Fibroblast of skin of right quadriceps (primary cell): ENCODE measurements at regions not wholly inside any gene's neighbourhood (a gene's known extent, or its start where the extent isn't known, plus 50 kb on each side); places are given as distances from the start of the nearest gene placed in this dataset.
A peak's percentile ranks its signal among the peaks of the same experiment; 100 is the strongest.

Experiments used
- DNase-seq: peaks from one replicate; pipeline ENCODE4 v3.0.0-alpha.2; 2013

DNA sequence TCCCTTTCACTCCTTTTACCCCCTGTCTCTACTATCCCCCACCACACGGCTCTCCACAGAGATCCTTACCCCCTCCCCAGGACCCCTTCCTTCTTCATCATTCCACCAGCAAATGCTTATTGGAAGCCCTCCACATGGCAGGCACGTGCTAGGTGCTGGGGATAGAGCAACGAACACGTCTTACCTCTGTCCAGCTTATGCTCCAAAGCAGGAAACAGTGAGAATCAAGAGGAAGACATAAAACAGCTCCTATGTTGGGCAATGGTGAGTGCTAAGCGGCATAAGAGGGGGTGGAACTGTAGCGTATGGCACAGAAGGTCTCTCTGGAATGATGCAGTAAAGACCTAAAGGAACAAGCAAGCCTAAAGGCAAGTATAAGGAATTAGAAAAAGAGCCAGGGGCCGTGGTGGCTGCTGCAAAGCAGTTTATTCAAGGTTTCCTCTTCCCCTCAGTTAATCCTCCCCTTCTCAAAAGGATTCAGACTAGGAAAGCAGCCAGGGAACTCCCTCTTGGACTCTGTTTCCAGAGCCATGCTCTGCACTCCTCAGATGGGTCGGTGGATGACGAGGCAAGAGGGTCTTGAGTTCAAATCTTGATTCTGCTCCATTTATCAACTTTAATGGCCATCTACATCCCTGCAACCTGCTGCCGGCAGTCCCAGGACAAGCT lies 289.4 kb downstream of the FOXO1 start:
- no peak for DNase-seq

DNA sequence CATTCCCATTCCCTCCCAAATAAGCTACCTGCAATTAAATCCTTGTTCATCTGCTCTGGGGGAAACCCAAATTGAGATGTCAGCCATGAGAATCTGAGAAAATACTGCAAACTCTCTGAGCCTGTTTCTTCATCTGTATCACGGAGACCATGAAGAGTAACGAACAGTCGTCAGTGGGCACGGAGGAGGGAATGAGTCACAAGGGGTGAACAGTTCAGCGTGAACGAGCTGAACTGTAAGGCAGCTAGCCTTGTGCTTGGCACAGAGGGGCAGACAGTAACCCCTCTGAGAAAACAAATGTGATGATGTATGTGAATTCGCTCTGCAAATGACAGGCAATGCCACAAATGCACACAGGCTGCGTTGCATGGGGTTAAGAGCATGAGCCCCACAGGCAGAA lies 288.7 kb downstream of the FOXO1 start:
- no peak for DNase-seq

DNA sequence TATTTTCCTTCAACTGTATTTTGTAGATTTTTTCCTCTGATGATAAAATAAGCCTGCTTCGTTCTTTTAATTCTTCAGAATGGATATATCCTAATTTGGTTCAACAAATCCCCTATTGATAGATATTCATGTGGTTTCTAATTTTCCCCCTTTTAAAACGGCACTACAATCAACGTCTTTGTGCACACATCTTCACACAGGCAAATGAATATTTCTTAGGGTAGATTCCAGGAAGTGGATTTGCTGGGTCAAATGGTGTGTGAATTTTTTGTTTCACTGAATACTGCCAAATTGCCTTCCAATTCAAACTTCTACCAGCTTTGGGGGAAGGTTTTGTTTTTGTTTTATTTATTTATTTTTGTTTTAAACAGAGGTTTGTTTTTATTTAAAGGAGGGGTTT lies 287.2 kb downstream of the FOXO1 start:
- DNase-seq: no peak

DNA sequence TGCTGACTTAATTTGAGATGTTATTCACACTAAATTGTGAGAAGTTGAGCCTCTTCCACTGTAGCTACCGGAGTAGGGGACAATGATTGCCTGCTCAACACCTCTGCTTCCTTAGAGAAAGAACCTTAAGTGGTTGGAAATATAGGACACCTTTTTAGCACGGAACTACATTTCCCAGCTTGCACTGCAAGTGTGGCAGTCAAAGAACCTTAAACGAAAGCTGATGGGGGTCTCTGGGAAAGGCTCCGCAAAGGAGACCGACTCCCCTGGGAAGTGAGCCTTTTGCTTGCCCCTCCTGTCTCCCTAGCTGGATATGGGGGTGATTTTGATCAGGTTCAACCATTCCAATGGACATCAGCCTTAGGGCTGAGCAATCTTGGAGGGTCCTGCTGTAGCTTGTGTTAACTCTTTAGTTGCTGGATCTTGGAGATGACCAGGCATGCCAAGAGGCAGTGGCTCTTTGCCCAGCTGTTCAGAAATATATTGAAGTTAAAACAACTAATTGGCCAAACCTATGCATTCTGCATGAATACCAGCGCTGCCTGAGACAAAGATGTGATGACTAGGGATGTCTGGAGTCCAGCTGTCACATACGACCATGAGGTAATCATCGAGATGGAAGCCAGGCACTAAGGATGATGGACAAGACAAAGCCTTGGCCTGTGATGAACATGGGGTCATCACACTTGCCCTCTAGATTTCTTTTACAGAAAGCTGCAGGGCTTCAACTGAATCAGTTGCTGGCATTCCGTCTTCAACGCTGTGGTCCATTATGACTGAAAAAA lies 286.5 kb downstream of the FOXO1 start:
- DNase-seq: no peak

DNA sequence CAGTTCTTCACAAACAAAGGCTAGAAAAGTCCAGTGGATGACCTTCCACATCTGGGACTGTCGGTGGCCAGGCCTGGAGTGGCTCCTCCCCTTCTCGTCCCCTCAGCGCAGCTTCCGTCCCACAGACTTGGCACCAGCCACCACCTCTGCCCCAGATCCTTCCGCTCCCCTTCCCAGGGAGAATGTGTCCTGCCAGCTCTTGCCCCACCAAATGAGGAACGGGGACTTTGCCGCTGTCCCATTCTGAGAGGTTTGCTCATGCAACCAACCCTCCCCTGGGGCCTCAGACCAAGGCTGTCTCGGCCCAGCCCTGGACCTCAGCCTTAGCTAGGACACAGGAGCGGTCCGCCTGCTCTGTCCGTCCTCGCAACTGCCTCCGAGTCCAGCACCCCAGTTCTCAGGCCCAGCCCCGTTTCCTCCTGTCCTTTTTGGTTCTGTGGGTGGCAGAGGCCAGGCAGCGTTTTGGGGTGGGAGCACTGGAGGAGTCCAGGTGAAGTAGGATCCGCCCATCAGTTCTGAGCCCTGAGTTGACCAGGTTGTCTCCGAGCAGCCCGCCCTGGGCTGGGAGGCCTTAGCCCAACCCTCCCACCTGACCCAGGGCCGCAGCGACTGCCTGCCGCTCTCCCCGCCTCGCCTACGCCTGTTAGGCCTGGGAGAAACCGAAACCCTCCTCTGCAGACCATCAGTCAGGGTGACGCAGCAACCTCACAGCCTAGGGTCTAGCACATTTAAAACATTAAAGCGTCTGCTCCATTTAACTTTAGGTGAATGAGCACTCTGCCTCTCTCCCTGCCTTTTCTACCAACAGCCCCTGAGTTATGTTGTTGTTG lies 284.3 kb downstream of the FOXO1 start:
- DNase-seq: no peak

DNA sequence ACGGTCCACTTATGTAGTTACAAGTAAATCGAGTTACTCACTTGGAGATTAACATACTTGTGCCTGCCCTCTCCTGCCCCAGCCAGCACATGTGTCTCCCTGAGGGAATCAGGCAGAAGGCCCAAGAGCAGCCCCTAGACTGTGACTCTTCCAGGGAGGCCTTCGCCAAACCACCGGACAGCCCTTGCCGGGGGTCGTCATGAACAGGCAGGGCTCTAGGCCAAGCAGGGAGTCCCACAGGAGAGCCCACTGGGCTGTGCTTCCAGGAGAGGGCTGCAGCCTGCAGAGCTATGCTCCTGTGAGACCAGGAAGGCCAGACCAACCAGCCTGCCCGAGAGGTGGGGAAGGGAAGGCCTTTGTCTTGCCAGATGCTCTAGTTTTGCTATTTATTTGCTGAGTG lies 283.3 kb downstream of the FOXO1 start:
- DNase-seq: no peak

DNA sequence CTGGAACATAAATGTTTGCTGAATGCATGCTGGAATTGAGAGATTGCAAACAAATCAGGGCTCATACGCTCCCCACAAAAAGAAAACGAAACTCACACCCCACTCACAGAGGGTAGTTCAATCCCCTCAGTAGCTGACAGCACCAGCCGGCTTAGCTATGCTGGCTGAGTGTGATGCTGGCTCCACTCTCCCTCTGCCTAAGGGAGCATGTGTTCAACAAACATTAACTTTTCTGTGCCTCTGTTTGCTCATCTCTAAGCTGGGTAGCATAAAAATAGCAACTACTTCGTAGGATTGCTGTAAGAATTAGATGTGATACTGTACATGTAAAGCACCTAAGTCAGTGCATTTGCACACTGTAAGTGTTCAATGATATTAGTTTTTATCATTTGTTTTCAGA lies 282.6 kb downstream of the FOXO1 start:
- DNase-seq: no peak

DNA sequence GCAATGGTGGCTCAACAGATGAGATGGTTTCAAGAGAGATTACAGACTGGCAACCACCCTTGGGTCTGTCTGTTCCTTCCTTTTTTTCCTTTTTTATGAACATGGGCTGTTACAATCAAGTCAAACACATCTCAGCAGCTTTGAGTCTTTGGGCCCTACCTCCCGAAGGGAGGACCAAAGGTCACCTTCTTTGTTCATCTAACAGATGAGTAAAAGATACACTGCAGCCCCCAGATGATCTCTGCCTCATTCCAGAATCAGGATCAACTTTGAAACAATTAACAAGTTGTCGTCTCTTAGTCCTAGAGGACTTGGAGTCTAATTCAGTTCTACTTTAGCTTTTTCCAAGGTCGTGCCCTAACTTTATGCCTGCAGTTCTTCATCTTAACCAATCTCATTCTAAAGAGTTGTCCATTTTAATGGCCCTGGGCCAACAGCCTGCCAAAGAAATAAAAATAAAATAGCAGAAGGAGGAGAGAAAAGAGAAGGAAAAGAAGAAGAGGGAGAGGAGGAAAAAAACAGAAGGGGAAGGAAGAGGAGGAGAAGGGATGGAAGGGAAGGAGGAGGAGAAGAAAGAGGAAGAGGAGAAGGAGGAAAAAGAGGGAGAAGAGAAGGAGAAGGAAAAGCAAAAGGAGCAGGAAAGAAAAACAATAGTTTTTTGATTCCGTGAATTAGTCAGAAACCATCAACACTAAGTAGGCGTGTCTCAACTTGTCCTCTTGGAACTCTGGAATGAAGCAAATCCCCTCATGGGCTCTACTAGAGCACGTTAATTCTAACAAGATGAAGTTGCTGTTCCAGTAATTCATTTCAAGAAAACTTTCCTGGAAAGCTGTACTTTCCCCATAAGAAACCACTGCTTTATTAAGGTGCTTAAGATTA lies 281.2 kb downstream of the FOXO1 start:
- no peak for DNase-seq

DNA sequence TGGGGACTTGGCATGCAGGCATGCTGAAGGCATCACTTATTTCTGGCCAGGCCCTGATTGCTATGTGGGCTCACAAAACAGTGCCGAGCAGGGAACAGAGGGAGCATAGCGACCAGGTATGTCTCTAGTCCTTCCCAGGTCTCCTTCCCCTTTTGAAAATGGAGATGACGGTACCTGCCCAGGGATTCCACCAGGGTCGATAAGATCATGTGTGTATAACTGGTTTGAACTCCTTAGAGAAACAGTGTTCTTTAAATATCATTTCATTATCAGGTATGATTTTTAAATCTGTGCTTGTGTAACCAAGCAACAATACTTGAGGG lies 280.6 kb downstream of the FOXO1 start:
- no peak for DNase-seq

DNA sequence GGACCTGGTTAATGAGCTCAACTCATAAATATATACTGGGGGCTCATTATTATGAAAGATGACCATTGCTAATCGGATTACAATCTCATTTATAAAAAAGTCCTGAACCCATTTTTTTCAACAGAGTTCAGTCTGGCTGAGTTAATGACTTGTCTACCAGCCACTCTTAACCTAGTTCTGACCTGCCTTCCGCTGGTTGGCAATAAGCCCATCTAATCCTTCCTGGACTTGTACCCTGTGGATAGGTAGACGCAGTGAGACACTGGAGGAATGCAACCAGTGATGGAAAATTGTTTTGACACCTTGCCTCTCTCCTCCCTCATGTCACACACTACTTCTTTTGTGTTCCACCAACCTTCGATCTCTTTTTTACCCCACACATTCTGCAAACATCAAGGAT lies 279.9 kb downstream of the FOXO1 start:
- DNase-seq: no peak

DNA sequence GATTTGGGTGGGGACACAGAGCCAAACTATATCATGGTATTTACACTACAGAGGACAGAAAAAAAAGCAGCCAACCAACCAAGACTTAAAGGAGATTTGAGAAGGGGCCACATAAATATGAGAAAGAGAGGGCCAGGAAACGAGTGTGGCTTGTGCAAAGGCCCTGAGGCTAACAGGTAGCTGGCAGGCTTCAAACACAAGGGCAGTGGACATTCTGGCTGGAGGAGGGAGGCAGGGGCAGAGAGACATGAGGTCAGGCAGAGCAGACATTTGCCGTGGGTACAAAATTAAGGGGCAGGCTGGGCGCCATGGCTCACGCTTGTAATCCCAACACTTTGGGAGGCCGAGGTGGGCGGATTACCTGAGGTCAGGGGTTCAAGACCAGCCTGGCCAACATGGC lies 278.7 kb downstream of the FOXO1 start:
- no peak for DNase-seq

DNA sequence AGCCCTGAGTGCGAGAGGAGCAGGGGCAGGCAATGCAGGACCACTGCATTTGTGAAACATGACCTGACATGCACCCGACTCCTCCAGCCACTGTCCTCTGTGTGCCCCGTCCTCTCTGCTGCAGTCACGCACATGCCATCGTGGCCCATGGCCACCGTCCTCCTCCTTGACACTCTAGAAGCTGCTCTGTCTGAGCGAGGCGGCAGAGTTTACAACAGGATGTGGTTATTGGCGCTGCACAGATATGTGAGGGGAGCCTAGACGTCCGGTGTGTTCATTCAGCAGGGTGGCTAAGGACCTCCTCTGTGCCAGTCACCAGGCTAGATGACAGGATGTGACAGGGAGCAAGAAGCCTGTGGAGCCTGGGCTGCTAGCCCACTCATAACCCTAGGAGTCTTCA lies 277.8 kb downstream of the FOXO1 start:
- DNase-seq: peak; percentile 13

DNA sequence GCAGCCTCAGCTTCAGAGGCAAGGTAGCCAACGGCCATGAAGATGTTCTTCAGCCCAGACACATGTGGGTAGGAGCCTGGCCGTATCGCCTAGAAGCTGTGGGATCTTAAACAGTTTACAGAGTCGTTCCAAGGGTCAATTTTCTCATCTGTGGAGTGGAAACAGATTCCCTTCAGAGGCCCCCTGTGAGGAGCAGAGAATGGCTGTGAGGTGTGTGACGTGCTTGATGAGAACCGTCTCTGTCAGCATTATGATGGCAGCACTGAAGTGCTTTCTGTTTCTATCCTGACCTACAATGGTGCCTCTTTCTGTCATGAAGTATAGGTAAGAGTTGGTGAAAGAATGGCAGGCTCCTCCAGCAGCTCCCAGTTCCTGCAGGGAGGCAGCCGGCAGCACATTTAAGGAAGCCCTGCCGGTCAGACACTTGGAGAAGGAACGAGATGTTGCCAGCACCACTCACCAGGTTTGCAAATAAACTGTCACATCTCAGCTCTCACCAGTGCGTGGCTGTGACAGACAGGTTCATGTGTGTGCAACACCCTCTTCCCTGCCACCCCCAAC lies 277.3 kb downstream of the FOXO1 start:
- no peak for DNase-seq

DNA sequence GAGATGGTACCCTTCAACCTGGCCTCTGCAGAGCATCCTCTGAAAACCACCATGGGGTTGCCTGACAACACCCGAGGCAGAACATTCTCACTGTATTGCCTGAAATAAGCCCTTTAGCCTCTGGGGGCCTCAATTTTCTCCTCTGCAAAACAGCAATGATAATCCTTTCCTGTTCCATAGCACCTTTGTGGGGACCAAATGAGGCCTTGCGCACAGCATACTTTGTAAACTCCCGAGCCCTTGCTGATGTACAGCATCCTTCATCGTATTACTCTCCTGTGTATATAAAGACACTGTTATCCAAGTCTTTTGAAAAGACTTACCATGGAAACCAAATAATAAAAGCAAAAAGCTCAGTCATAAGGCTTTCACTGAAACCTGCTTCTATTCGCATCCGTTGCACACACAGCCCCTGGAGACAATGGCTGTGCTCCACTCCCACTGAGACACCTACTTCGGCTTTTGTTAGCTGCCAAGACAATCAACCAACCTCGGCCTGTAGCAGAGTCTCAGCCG lies 276.0 kb downstream of the FOXO1 start:
- no peak for DNase-seq

DNA sequence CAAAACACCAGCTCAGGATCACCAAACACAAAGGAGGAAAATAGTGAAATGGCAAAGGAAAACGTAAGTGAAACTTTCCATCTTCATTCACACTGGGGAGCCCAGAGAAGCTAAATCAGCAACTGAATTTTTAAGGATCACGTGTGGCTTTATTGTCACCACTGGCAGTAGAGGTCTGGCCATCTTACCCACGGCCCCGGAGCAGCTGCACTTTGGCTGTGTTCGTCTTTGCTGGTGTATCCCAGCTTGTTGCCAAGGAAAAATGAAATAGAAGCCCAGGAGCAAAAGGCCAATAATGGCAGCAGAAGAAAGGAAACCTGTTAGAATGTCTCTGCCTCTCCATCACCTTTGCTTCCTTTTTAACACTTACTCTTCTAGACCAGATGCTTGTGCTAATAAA lies 274.7 kb downstream of the FOXO1 start:
- no peak for DNase-seq

DNA sequence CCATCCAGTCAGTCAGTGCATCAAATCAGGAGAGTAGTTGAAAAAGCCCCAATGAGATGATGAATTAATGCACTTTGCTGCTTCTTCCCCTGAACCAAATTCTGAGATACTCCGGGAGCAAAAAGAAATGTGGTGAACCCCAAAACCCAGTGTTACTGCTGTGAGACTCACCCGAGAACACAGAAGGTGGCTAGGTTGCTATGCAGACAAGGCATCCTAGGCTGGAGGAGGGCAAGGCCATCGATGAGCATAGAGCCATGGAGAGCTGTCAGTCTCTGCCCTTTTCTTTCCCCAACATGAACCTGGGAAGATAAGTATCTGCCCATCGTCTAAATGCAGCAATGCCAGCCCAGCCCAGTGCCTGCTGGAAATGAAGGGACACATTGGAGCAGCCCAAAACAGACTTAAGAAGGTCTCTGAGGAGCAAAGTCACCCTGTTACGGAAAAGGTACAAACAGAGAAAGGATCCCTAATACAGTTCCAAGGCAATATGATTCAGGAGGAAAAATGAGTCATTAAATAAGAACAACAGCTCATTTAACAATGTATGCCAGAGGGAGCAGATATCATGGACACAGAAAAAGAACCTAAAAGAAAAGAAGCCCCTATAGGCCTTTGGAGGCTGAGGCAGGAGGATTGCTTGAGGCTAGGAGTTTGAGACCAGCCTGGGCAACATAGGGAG lies 272.0 kb downstream of the FOXO1 start:
- no peak for DNase-seq

DNA sequence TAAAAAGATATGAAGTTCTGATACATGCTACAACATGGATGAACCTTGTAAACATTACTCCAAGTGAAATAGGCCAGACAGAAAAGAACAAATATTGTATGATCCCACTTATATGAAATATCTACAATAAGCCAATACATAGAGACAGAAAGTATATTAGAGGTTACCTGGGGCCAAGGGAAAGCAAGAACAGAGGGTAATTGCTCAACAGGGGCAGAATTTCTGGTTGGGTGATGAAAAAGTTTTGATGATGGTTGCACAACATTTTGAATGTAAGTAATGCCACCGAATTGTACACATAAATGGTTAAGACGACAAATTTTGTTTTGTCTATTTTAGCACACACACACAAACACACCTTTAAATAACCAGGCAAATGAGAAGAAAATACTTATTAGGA lies 268.4 kb downstream of the FOXO1 start:
- no peak for DNase-seq

DNA sequence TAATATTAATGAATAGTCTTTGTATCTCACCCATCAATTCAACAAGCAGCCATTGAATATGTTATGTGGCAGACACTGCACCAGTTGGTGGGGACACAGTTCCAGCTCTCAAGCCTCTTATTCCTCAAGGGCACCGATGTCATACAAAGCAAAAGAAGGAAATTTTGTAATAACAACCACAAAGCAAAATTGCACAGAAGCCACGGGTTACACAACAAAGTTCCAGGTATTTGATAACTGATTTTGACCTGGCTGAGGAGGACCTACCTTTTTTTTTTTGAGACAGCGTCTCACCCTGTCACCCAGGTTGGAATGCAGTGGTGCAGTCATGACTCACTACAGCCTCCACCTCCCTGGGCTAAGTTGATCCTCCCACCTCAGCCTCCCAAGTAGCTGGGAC lies 266.7 kb downstream of the FOXO1 start:
- DNase-seq: no peak

DNA sequence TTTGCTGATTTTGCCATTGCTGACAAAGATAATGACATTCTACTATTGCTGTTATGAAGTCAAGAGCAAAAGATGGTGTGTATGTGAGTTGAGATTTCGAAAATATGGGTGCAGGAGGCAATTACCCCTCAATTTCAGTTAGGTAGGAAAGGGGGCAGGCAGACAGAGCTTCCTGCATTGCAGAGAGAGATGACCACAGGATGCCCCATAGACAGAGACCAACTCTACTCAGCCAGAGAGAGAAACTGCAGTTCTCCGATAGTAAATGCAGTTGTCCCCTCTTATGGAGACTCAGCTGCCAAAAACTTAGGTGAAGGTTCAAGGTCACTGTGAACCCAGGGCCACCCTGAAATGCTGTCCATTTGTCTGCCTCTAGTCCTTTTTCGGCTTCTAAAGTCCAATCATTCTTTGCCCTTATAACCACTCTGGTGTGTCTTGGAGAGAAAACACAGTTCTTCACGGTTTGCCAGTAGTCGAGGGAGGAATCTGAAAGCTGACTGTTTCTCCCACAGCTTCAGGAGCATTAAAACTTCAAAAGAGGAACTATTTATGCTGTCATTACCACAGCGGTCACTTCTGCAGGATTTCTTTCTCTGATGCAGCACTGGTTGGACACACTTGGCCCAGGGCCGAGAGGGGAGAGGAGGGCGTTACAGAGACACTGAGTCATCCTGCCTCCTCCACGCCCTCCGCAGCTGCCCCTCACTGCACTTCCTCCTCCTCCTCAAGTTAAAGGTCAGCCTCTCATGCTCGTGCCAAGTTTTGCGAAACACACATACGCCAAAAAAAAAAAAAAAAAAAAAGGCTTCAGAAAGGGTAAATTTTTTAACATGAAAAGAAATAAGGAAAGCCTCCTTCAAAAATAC lies 264.3 kb downstream of the FOXO1 start:
- DNase-seq: peak; percentile 92

DNA sequence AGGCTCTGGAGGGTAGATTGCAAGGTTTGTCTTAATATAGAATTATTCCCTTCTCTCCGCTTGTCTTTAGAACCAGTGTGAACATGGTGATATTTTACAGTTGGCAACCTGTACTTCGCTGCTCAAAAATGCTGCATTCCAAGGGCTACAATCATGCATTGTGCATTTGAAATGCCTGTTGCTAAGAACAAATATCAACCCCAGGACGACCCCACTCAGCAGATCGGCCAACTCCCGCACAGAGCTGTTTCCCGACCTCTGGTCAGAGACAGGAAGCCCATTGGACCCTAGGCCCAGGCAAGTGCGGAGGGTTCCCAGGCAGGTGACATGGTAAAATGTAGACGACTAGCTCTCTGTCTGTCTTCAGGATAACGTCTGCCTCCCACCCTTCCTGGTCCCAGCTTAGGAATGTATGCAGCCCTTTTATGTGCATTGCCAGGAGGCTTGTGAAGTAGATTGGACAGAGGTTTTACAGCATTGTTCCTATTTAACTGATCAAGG lies 263.5 kb downstream of the FOXO1 start:
- DNase-seq: peak; percentile 58
